ENCODE measurements at regions not wholly inside any gene's neighbourhood (a gene's known extent, or its start where the extent isn't known, plus 50 kb on each side); places are given as distances from the start of the nearest gene placed in this dataset.

- DNase-seq (ENCODE audit: low read depth in 2 of 2) = no peak
Observed at GRCh38 chr6:17047889-17048288, 54.0 kb upstream of the STMND1 start.

DNA sequence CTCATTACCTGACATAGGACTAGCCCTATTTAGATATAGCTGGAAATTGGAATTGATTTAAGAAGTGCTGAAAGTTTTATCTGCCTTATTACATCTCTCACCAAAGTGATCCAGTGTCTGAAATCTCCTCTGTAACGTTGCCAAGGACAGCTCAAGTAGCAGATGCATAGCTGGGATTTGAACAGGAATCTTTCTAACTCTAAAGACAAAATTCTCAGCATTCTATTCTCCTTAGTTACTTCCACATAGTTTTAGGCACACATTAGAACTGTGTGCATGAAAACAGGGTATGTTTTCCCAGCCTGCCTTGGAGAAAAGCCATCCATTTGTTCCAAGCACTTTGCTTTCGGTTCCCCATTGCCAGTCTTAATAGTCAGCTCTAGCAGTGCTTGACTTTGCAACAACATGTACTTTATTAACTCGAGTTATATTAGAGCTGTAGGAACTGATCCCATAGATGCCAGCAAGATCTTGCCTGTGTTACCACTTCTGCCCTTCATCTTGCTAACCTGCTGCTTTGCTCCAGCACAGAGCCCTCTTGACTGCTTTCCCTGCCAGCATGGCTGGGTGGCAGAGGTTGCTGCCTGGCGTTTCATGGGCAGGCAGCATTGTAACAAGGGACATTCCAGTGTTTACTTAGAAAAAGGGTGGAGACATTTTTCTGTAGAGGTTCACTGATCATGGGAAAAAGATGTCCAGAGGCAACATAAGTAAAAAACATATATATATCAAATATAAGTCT, 56.1 kb upstream of the STMND1 start:
- no peak for DNase-seq (ENCODE audit: low read depth in 2 of 2)

- no peak for DNase-seq (ENCODE audit: low read depth in 2 of 2)
Observed at GRCh38 chr6:17043148-17043522, 58.7 kb upstream of the STMND1 start.

GRCh38 chr6:17042422-17043147, 59.3 kb upstream of the STMND1 start:
- DNase-seq (ENCODE audit: low read depth in 2 of 2) = no peak

GRCh38 chr6:17039266-17039665, 62.6 kb upstream of the STMND1 start:
- no peak for DNase-seq (ENCODE audit: low read depth in 2 of 2)

DNA sequence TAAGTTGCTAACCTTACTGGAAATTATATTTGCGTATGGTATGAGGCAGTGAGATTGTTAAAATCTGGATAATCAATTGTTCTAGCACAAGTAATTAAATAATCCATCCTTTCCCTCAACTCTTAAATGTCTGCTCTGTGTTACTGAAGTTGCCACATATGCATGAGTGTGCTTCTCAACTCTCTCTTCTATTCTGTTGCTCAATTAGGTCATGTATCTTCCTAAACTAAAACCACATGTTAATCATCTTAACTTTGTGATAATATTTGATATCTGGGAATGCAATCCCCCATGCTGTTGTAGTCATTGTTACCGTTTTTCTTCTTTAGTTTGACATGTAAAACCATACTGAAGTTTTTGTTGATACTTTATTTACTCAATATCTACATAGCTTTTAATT, 63.5 kb upstream of the STMND1 start:
- DNase-seq (ENCODE audit: low read depth in 2 of 2) = no peak

GRCh38 chr6:17036065-17036393, 65.8 kb upstream of the STMND1 start:
- DNase-seq (ENCODE audit: low read depth in 2 of 2) = no peak

GRCh38 chr6:17035257-17036064, 66.4 kb upstream of the STMND1 start:
- no peak for DNase-seq (ENCODE audit: low read depth in 2 of 2)

GRCh38 chr6:17033746-17034145, 68.1 kb upstream of the STMND1 start:
- DNase-seq (ENCODE audit: low read depth in 2 of 2) = no peak

DNA sequence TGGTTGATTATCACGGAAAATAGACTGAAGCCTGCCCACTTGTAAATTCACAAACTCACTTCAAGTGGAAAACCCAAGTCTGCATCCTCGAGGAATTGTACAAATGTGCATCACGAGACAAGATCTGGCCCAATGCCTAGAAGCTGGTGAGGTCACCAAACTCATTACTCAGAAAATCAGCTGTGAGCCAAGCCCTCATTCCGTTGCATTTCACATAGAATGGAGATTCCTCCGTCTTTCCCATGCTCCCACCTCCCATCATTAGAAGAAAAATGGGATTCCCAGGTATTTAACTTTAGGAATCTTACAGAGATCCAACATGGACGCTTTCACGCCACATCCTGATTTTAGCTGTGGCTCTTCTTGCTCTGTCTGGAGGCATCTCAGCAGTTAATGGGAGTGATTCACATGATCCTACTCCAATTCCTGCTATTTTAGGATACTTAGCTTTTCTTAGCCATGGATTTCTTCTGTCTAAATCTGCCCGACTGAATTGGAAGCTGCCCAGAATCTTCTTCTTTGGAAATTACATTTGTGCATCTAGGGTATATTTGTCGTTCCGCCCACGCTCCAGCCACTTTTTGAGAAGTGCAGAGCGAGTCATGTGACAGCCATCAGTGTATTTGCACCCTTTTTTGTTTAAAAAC, 68.7 kb upstream of the STMND1 start:
- DNase-seq (ENCODE audit: low read depth in 2 of 2) = no peak

DNA sequence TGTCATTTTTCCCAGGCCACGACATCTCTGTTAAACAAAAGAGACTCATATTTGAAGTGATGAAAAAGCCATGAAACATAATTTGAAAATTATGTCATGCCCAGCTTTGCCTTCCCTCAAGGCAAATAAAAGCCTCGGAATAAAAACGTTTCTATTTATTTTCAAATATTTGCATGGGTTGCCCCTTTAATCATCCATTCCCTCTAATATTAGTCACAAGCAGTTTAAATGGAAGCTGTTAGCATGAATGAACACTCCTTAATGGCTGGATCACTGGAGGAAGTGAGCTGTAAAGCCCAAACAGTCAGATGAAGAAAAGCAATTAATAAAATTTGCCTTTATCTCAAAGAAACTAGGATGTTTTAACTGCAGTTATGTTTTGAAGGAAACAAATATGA, 69.3 kb upstream of the STMND1 start:
- DNase-seq (ENCODE audit: low read depth in 2 of 2) = no peak

- DNase-seq (ENCODE audit: low read depth in 2 of 2) = no peak
Observed at GRCh38 chr6:17031961-17032360, 69.9 kb upstream of the STMND1 start.

DNA sequence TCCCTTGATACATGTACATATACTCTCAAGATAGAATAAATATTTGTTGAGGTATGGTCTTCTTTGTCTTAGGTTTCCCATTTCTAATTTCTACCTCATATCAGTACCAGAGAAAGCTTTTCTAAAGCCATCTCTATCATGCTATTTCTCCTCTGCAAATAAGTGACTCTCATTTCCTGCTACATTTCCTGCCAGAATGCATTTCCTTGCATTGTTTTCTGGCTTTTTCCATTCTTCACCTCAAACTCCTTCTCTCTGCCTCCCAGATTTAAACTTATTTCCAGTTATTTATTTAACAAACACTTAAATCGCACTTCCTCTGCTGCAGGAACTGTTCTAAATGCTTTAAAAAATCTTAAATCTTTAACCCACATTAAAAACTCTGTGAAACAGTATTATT, 74.4 kb upstream of the STMND1 start:
- no peak for DNase-seq (ENCODE audit: low read depth in 2 of 2)

DNA sequence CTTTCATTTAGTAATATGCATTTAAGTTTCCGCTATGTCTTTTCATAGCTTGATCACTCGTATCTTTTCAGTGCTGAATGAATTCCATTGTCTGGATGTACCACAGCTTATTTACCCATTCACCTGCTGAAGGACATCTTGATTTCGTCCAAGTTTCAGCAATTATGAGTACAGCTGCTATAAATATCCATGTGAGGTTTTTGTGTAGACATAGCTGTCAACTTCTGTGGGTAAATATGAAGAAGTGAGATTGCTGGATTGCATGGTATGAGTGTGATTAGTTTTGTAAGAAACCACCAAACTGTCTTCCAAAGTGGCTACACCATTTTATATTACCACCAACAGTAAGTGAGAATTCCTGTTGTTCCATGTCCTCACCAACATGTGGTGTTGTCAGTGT, 79.2 kb upstream of the STMND1 start:
- DNase-seq (ENCODE audit: low read depth in 2 of 2) = no peak

DNA sequence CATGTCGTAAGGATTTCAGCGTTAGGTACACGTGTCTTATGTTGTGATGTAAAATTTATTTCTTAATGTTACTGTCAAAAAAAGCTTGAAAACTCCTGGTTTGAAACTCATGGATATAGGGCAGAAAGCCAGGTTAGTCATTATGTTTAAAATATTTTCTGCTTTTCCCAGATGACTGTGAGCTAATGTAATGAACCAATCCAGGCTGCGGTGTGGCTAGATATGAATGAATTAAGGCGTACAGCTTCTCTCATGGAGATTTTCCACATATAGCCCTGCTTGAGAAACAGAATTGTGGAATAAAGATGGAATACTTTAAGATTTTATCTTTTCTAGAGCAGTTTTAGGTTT, 80.3 kb upstream of the STMND1 start:
- no peak for DNase-seq (ENCODE audit: low read depth in 2 of 2)

DNA sequence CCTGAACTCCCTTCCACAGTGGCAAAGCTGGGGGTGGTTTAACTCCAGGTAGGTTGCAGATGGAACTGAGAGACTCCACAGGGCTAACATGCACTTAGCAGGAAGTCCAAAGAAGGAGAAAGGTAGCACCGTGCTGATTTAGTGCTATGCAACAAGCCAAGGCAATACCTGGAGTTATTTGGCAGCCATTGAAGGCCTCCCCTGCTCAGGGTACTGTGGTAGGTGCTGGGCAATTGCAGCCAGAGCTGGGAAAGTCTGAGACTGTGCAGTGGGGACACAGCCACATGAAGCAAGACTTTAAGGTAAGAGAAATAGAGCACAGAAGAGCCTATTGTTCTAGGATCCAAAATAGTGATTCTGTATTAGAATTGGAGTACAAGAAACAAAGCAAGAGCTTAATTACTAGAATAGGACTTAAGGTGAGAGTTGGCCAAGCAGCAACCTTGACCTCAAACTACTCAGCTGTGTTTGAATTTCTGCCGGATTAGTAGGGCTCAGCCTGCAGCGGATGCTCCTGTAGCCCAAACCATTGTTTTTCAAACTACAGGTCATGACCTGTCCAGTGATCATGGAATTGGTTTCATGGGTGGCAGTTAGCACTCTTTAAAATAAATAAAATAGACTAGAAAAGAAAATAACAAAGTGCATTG, 80.8 kb upstream of the STMND1 start:
- DNase-seq (ENCODE audit: low read depth in 2 of 2) = no peak

- no peak for DNase-seq (ENCODE audit: low read depth in 2 of 2)
Observed at GRCh38 chr6:17018425-17018824, 83.4 kb upstream of the STMND1 start.

GRCh38 chr6:17017416-17017815, 84.4 kb upstream of the STMND1 start:
- DNase-seq (ENCODE audit: low read depth in 2 of 2) = no peak

DNA sequence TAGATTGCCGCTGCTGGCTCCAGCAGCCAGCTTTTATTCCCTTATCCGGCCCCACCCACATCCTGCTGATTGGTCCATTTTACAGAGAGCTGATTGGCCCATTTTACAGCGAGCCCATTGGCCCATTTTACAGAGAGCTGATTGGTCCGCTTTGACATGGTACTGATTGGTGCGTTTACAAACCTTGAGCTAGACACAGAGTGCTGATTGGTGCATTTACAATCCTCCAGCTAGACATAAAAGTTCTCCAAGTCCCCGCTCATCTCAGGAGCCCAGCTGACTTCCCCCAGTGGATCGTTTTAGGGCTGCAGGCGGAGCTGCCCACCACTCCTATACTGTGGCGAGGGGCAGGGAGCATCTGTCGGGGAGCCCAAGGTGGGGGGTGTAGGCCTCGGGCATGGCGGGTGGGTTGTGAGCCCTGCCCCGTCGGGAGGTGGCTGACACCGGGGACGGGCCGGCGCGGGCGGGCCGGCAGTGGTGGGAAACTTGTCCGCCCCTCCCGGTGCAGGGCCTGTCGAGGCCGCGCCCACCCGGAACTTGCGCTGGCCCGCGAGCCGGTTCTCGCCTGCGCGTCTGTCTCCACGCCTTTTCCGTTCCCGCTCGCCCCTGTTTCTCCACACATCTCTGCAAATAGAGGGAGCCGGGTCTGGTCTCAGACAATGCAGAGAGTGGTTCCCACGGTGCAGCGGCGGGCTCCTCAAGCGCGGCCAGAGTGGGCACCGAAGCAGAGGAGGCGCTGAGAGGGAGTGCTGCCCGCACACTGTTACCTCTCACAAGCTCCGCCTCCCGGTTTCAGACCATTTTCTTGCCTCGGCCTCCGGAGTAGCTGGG, 86.1 kb upstream of the STMND1 start:
- peak in 1 of 2 donors; percentile 11 for DNase-seq (ENCODE audit: low read depth in 2 of 2)

GRCh38 chr6:17015144-17015543, 86.7 kb upstream of the STMND1 start:
- DNase-seq (ENCODE audit: low read depth in 2 of 2) = no peak

GRCh38 chr6:17013701-17014100, 88.1 kb upstream of the STMND1 start:
- no peak for DNase-seq (ENCODE audit: low read depth in 2 of 2)

All from stimulated activated CD8-positive, alpha-beta memory T cell treated with anti-CD3 and anti-CD28 coated beads, Interleukin-7, amount 100 ng/mL, for 1 hour (primary cell).